Mesenchymal stem cell (in vitro differentiated cells and primary cell): ENCODE measurements at regions not wholly inside any gene's neighbourhood (a gene's known extent, or its start where the extent isn't known, plus 50 kb on each side); places are given as distances from the start of the nearest gene placed in this dataset.

ENCODE experiments used
- DNase-seq: peaks from one replicate; pipeline ENCODE4 v3.0.0-alpha.2; 2013
- H2AFZ ChIP-seq: one replicate; pipeline ENCODE4 v1.6.1; 2013; ENCODE audit warnings: low read depth, mild to moderate bottlenecking, control low read depth, inconsistent platforms, low read length, moderate library complexity
- H2AK5ac ChIP-seq: 2 replicates; pipeline ENCODE4 v1.6.1; 2013; ENCODE audit warnings: low read length, moderate library complexity, mild to moderate bottlenecking, inconsistent platforms; ENCODE audit not compliant: severe bottlenecking
- H2BK120ac ChIP-seq: one replicate; pipeline ENCODE4 v1.6.1; 2013; ENCODE audit warnings: low read depth, mild to moderate bottlenecking, inconsistent platforms, low read length, moderate library complexity
- H2BK12ac ChIP-seq, 2 experiments: one replicate each; pipeline ENCODE4 v1.6.1; 2013; ENCODE audit warnings: inconsistent platforms in 2 of 2, low read length in 2 of 2, mild to moderate bottlenecking in 2 of 2, moderate library complexity in 2 of 2, control low read depth in 1 of 2
- H2BK15ac ChIP-seq: one replicate; pipeline ENCODE4 v1.6.1; 2013; ENCODE audit warnings: mild to moderate bottlenecking, low read depth, inconsistent platforms; ENCODE audit not compliant: poor library complexity, severe bottlenecking
- H2BK5ac ChIP-seq: 2 replicates; pipeline ENCODE4 v1.6.1; 2013; ENCODE audit warnings: low read depth, mild to moderate bottlenecking, low read length, control low read depth, inconsistent platforms; ENCODE audit not compliant: poor library complexity, severe bottlenecking
- H3K14ac ChIP-seq, 2 experiments: one replicate each; pipeline ENCODE4 v1.6.1; 2013; ENCODE audit warnings: inconsistent platforms in 2 of 2, low read length in 2 of 2, control low read depth in 1 of 2, mild to moderate bottlenecking in 1 of 2, moderate library complexity in 1 of 2
- H3K18ac ChIP-seq, 2 experiments: one replicate each; pipeline ENCODE4 v1.6.1; 2013; ENCODE audit warnings: inconsistent platforms in 2 of 2, low read length in 2 of 2, control low read depth in 1 of 2, low read depth in 1 of 2, mild to moderate bottlenecking in 1 of 2
- H3K23ac ChIP-seq, 2 experiments: one replicate each; pipeline ENCODE4 v1.6.1; 2013; ENCODE audit warnings: inconsistent platforms in 2 of 2, low read length in 2 of 2, mild to moderate bottlenecking in 2 of 2, moderate library complexity in 2 of 2, control low read depth in 1 of 2
- H3K27ac ChIP-seq: 2 replicates; pipeline ENCODE4 v1.5.1; 2013; ENCODE audit warnings: mild to moderate bottlenecking, moderate library complexity, low read length, control low read depth, inconsistent platforms; ENCODE audit not compliant: poor library complexity, severe bottlenecking
- H3K27me3 ChIP-seq, 2 experiments: 2 replicates each; pipeline versions ENCODE4 v1.6.1 to v1.7.0; 2013; ENCODE audit warnings: low read length in 2 of 2, mild to moderate bottlenecking in 2 of 2, moderate library complexity in 2 of 2, control low read depth in 1 of 2, inconsistent platforms in 1 of 2; ENCODE audit not compliant: control insufficient read depth in 1 of 2, insufficient read depth in 1 of 2
- H3K36me3 ChIP-seq, 2 experiments: 2 replicates each; pipeline versions ENCODE4 v1.6.1 to v1.7.0; 2013; ENCODE audit warnings: low read length in 2 of 2, control low read depth in 1 of 2, inconsistent platforms in 1 of 2, low read depth in 1 of 2, mild to moderate bottlenecking in 1 of 2; ENCODE audit not compliant: insufficient read depth in 2 of 2, control insufficient read depth in 1 of 2
- H3K4ac ChIP-seq, 2 experiments: one replicate each; pipeline ENCODE4 v1.6.1; 2013; ENCODE audit warnings: inconsistent platforms in 2 of 2, low read length in 2 of 2, mild to moderate bottlenecking in 2 of 2, moderate library complexity in 2 of 2, control low read depth in 1 of 2, low read depth in 1 of 2
- H3K4me1 ChIP-seq: 2 replicates; pipeline ENCODE4 v1.6.1; 2013; ENCODE audit warnings: low read depth, low read length, control low read depth; ENCODE audit not compliant: control insufficient read depth, insufficient read depth
- H3K4me2 ChIP-seq: 2 replicates; pipeline ENCODE4 v1.6.1; 2013; ENCODE audit warnings: low read length, mild to moderate bottlenecking, inconsistent platforms; ENCODE audit not compliant: poor library complexity, severe bottlenecking
- H3K4me3 ChIP-seq, 2 experiments: 2 replicates each; pipeline versions ENCODE4 v1.5.1 to v1.7.0; 2013; ENCODE audit warnings: low read length in 2 of 2, mild to moderate bottlenecking in 2 of 2, control low read depth in 1 of 2, low read depth in 1 of 2; ENCODE audit not compliant: insufficient read depth in 1 of 2
- H3K79me1 ChIP-seq: replicated peaks from 2 replicates; pipeline ENCODE4 v1.6.1; 2013; ENCODE audit warnings: mild to moderate bottlenecking, control low read depth, low read length, inconsistent platforms; ENCODE audit not compliant: poor library complexity, severe bottlenecking
- H3K9ac ChIP-seq: 2 replicates; pipeline ENCODE4 v1.7.0; 2013; ENCODE audit warnings: mild to moderate bottlenecking, low read length, moderate library complexity
- H3K9me3 ChIP-seq: 2 replicates; pipeline ENCODE4 v1.7.0; 2013; ENCODE audit warnings: mild to moderate bottlenecking, low read length; ENCODE audit not compliant: control insufficient read depth
- H4K8ac ChIP-seq: one replicate; pipeline ENCODE4 v1.6.1; 2013; ENCODE audit warnings: inconsistent platforms, mild to moderate bottlenecking, low read length, moderate library complexity
- H4K91ac ChIP-seq: one replicate; pipeline ENCODE4 v1.6.1; 2013; ENCODE audit warnings: mild to moderate bottlenecking, low read length, inconsistent platforms
- WGBS: methylation state at CpG from one replicate; pipeline ENCODE4 v1.1.7; 2013; ENCODE audit warnings: mixed read lengths; 5-methylcytosine and 5-hydroxymethylcytosine counted together

DNA sequence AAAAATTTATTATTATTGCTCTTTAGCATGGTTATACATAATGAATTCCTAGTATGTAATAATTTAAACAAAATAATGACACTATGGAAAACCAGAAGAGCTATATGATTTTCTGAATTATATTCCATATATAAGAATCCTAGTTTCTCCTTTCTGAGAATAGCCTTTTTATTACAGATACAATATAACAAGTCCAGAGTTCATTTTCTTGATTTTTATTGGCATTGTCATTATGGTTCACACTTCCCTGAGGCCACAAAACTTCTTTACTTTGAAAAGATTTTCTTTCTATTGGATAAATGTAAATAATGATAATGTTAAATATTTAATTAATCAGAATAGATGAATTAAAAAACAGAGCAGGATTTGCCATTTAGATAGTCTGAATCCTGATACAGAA, 362.3 kb upstream of the BCHE start:
- Histone ChIP-seq H2BK120ac (no peak overlapping the region), H3K23ac (no peak overlapping the region), H4K91ac (no peak overlapping the region), H3K9ac (no peak overlapping the region), H3K4me1 (no peaks in the 10 kb centered on the region), H3K4ac (no peak overlapping the region), H2BK5ac (no peak overlapping the region), H4K8ac (no peak overlapping the region), H3K18ac (no peak overlapping the region), H3K14ac (no peak overlapping the region), H3K27me3 (no peaks in the 10 kb centered on the region), H3K79me1 (no peaks in the 10 kb centered on the region), H3K27ac (no peak overlapping the region), H3K9me3 (peaks cover 17% of the 10 kb centered on the region), H3K4me2 (no peak overlapping the region), H2AK5ac (no peak overlapping the region), H2AFZ (no peak overlapping the region), H3K4me3 (no peak overlapping the region), H2BK12ac (no peak overlapping the region), H2BK15ac (no peak overlapping the region), H3K36me3 (no peaks in the 10 kb centered on the region)
- DNase-seq = no peak

DNA sequence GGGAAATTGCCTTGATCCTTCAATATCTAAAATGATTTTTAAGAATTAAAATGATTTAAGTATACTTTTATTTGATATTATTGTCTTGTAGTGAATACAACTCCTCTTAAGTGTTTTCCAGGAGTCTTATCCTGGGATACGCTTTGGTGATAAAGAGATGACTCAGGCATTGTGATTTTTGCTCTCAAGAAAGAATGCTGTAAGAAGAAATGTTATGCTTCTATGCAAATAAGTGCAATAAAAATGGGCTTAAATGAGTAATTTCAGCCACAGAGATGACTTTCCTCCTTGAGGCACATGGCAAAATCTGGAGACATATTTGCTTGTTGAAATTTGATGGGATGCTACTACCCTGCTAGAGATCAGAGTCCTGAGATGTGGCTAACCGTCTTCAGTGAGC, 358.6 kb upstream of the BCHE start:
- no peak overlapping the region for H4K91ac ChIP-seq
- WGBS = 86% methylated on average over 2 of the region's 2 CpGs
- H3K4me1 ChIP-seq = no peaks in the 10 kb centered on the region
- H3K4me3 ChIP-seq = no peak overlapping the region
- no peaks in the 10 kb centered on the region for H3K79me1 ChIP-seq
- no peak overlapping the region for H2BK15ac ChIP-seq
- H3K9ac ChIP-seq = no peak overlapping the region
- H2BK12ac ChIP-seq = no peak overlapping the region
- no peak overlapping the region for H3K14ac ChIP-seq
- H3K9me3 ChIP-seq = peaks cover 22% of the 10 kb centered on the region
- DNase-seq = no peak
- no peak overlapping the region for H3K4ac ChIP-seq
- H2BK120ac ChIP-seq = no peak overlapping the region
- no peaks in the 10 kb centered on the region for H3K36me3 ChIP-seq
- no peak overlapping the region for H2AK5ac ChIP-seq
- no peak overlapping the region for H3K18ac ChIP-seq
- no peak overlapping the region for H3K27ac ChIP-seq
- no peak overlapping the region for H2AFZ ChIP-seq
- no peaks in the 10 kb centered on the region for H3K27me3 ChIP-seq
- no peak overlapping the region for H4K8ac ChIP-seq
- H3K23ac ChIP-seq = no peak overlapping the region
- H2BK5ac ChIP-seq = no peak overlapping the region
- no peak overlapping the region for H3K4me2 ChIP-seq

DNA sequence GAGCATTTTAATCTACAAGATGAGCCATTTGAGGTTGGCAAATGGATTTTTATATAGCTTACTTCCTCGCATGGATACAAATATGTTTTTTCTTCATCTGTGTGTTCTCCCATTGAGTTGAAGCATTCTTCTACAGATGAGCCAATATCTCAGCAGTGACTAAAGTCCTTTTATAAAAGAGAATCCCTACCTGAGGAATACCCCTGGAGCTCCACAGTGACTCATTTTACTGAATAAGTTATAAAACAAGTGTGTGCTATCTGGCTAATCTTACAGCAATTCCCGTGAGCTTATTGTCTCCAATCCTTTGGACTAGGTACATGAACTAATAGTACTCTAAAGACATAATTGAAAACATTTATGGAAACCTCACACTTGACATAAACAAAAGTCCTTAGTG, 354.2 kb upstream of the BCHE start:
- Histone ChIP-seq H3K4me3 (no peak overlapping the region), H3K23ac (no peak overlapping the region), H3K9ac (no peak overlapping the region), H3K9me3 (peaks cover 19% of the 10 kb centered on the region), H2BK120ac (no peak overlapping the region), H4K91ac (no peak overlapping the region), H3K4me2 (no peak overlapping the region), H3K4me1 (no peaks in the 10 kb centered on the region), H2BK12ac (no peak overlapping the region), H2AK5ac (no peak overlapping the region), H3K18ac (no peak overlapping the region), H3K27me3 (no peaks in the 10 kb centered on the region), H2AFZ (no peak overlapping the region), H4K8ac (no peak overlapping the region), H2BK15ac (no peak overlapping the region), H3K36me3 (no peaks in the 10 kb centered on the region), H3K27ac (no peak overlapping the region), H3K4ac (no peak overlapping the region), H3K14ac (no peak overlapping the region), H3K79me1 (no peaks in the 10 kb centered on the region), H2BK5ac (no peak overlapping the region)
- no peak for DNase-seq
- WGBS = no CpG with 5 or more reads among the region's 2 CpGs

DNA sequence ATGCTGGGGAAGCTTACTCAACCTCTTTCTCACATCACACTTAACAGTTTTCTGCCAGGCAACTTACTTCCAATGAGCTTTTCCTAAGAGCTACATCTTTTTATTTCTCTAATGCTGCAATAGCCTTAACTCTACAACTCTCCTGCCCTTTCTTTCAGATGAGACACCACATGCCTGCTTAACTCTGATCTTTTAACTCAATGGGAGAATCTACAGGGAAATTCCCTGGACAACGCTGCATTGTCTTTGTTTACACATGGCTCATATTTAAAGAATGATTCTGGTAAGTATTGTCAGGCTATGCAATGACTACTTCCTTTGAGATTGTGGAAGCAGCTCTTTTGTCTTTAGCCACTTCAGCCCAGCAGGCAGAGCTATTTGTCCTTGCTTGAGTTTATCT, 353.1 kb upstream of the BCHE start:
- Histone ChIP-seq H2AFZ (no peak overlapping the region), H3K14ac (no peak overlapping the region), H3K79me1 (no peaks in the 10 kb centered on the region), H2BK120ac (no peak overlapping the region), H3K4ac (no peak overlapping the region), H3K4me3 (no peak overlapping the region), H3K4me2 (no peak overlapping the region), H3K9ac (no peak overlapping the region), H3K27me3 (no peaks in the 10 kb centered on the region), H2BK12ac (no peak overlapping the region), H3K23ac (no peak overlapping the region), H4K91ac (no peak overlapping the region), H4K8ac (no peak overlapping the region), H2AK5ac (no peak overlapping the region), H3K4me1 (no peaks in the 10 kb centered on the region), H3K18ac (no peak overlapping the region), H3K36me3 (no peaks in the 10 kb centered on the region), H2BK5ac (no peak overlapping the region), H3K27ac (no peak overlapping the region), H2BK15ac (no peak overlapping the region), H3K9me3 (peaks cover 12% of the 10 kb centered on the region)
- peak; percentile 88 for DNase-seq
- WGBS = 0% methylated on average over 1 of the region's 1 CpG
